IMR-90 (cell line): ENCODE measurements at regions not wholly inside any gene's neighbourhood (a gene's known extent, or its start where the extent isn't known, plus 50 kb on each side); places are given as distances from the start of the nearest gene placed in this dataset.

Source experiments
- ATAC-seq: fragments of 200-7000 bp; cut with Tn5 transposase; 2 replicates; pipeline ENCODE4 v1.9.1; 2020; ENCODE audit warnings: low read depth, mild to moderate bottlenecking, moderate library complexity
- BruUV-seq: library from RNA; stranded (reverse); fragments of 400-500 nt; replicated peaks from 2 replicates; lab custom pipeline; 2021; lab: Mats Ljungman, UMichigan
- CTCF ChIA-PET: fragments of 300-600 bp; formaldehyde crosslinking; extraction: SDS; loops from one replicate; lab custom pipeline; 2021; ENCODE audit warnings: antibody characterized with exemption; lab: Yijun Ruan, JAX
- POLR2A ChIA-PET: fragments of 300-600 bp; sonication (Branson Sonifier 250); formaldehyde crosslinking; loops from one replicate; lab custom pipeline; 2022; ENCODE audit warnings: antibody characterized with exemption; ENCODE audit not compliant: unreplicated experiment; lab: Charles Lee
- DNase-seq: peaks from one replicate; pipeline ENCODE4 v3.0.0; 2013
- H2AFZ ChIP-seq: replicated peaks from 2 replicates; pipeline ENCODE3; 2013; ENCODE audit warnings: low read length, mild to moderate bottlenecking; ENCODE audit not compliant: poor library complexity
- H2AK5ac ChIP-seq: 2 replicates; pipeline ENCODE4 v1.6.1; 2013; ENCODE audit warnings: low read depth, low read length, inconsistent platforms
- H2AK9ac ChIP-seq: replicated peaks from 2 replicates; pipeline ENCODE3; 2013; ENCODE audit warnings: mild to moderate bottlenecking, low read depth, low read length, moderate library complexity; ENCODE audit not compliant: poor library complexity
- H2BK120ac ChIP-seq: 2 replicates; pipeline ENCODE4 v1.6.1; 2013; ENCODE audit warnings: low read depth, low read length, inconsistent platforms
- H2BK15ac ChIP-seq: 3 replicates; pipeline ENCODE4 v1.6.1; 2013; ENCODE audit warnings: low read depth, low read length, inconsistent platforms
- H2BK20ac ChIP-seq: 2 replicates; pipeline ENCODE4 v1.6.1; 2013; ENCODE audit warnings: low read depth, mild to moderate bottlenecking, inconsistent platforms, low read length, moderate library complexity
- H2BK5ac ChIP-seq: 2 replicates; pipeline ENCODE4 v1.6.1; 2013; ENCODE audit warnings: mild to moderate bottlenecking, low read depth, low read length, inconsistent platforms; ENCODE audit not compliant: poor library complexity, severe bottlenecking
- H3K14ac ChIP-seq: replicated peaks from 2 replicates; pipeline ENCODE4 v1.6.1; 2013; ENCODE audit warnings: low read depth, low read length, inconsistent platforms
- H3K18ac ChIP-seq: 2 replicates; pipeline ENCODE4 v1.6.1; 2013; ENCODE audit warnings: low read depth, low read length, control low read depth
- H3K23ac ChIP-seq: 2 replicates; pipeline ENCODE4 v1.6.1; 2013; ENCODE audit warnings: low read depth, low read length, inconsistent platforms
- H3K27ac ChIP-seq: 2 replicates; pipeline ENCODE4 v1.5.1; 2013; ENCODE audit warnings: mild to moderate bottlenecking, control low read depth, low read length; ENCODE audit not compliant: insufficient read depth
- H3K27me3 ChIP-seq: 2 replicates; pipeline ENCODE4 v1.6.1; 2013; ENCODE audit warnings: low read length; ENCODE audit not compliant: control insufficient read depth, insufficient read depth
- H3K36me3 ChIP-seq: 2 replicates; pipeline ENCODE4 v1.6.1; 2013; ENCODE audit warnings: low read length, mixed read lengths; ENCODE audit not compliant: control insufficient read depth, insufficient read depth
- H3K4ac ChIP-seq: 2 replicates; pipeline ENCODE4 v1.6.1; 2013; ENCODE audit warnings: low read depth, low read length, inconsistent platforms
- H3K4me1 ChIP-seq: 2 replicates; pipeline ENCODE4 v1.6.1; 2013; ENCODE audit warnings: low read length, mixed read lengths; ENCODE audit not compliant: control insufficient read depth, insufficient read depth
- H3K4me2 ChIP-seq: 2 replicates; pipeline ENCODE4 v1.6.1; 2013; ENCODE audit warnings: low read depth, mild to moderate bottlenecking, control low read depth, low read length, moderate library complexity
- H3K4me3 ChIP-seq: 2 replicates; pipeline ENCODE4 v1.5.1; 2013; ENCODE audit warnings: low read depth, mild to moderate bottlenecking, control low read depth, low read length, moderate library complexity; ENCODE audit not compliant: insufficient read depth
- H3K56ac ChIP-seq: 2 replicates; pipeline ENCODE4 v1.6.1; 2013; ENCODE audit warnings: low read length, inconsistent platforms; ENCODE audit not compliant: insufficient read depth; ENCODE audit errors: extremely low read depth
- H3K79me1 ChIP-seq, 2 experiments: 2 replicates each; pipeline ENCODE4 v1.6.1; 2013; ENCODE audit warnings: low read length in 2 of 2, inconsistent platforms in 1 of 2, low read depth in 1 of 2
- H3K9ac ChIP-seq: 2 replicates; pipeline ENCODE4 v1.6.1; 2013; ENCODE audit warnings: low read depth, low read length, control low read depth
- H3K9me1 ChIP-seq: 2 replicates; pipeline ENCODE4 v1.6.1; 2013; ENCODE audit warnings: low read length, inconsistent platforms; ENCODE audit not compliant: insufficient read depth
- H3K9me3 ChIP-seq: 2 replicates; pipeline ENCODE4 v1.6.1; 2013; ENCODE audit warnings: low read length; ENCODE audit not compliant: control insufficient read depth, insufficient read depth
- H4K20me1 ChIP-seq: 2 replicates; pipeline ENCODE4 v1.6.1; 2013; ENCODE audit warnings: low read length, inconsistent platforms; ENCODE audit not compliant: insufficient read depth
- H4K5ac ChIP-seq: 2 replicates; pipeline ENCODE4 v1.6.1; 2013; ENCODE audit warnings: mild to moderate bottlenecking, low read depth, low read length, control low read depth
- H4K8ac ChIP-seq, 2 experiments: 2 replicates each; pipeline ENCODE4 v1.6.1; 2013; ENCODE audit warnings: low read depth in 2 of 2, low read length in 2 of 2, control low read depth in 1 of 2, inconsistent platforms in 1 of 2
- H4K91ac ChIP-seq: 2 replicates; pipeline ENCODE4 v1.6.1; 2013; ENCODE audit warnings: low read depth, low read length, inconsistent platforms; ENCODE audit not compliant: insufficient read depth
- CEBPB ChIP-seq: IDR thresholded peaks from 2 replicates; pipeline ENCODE4 v1.6.1; 2012; ENCODE audit warnings: low read depth, low read length, improper control_type of control experiment
- MAZ ChIP-seq: IDR thresholded peaks from 2 replicates; pipeline ENCODE4 v1.6.1; 2012; ENCODE audit warnings: low read depth, mild to moderate bottlenecking, low read length, improper control_type of control experiment, moderate library complexity, borderline replicate concordance
- MXI1 ChIP-seq: IDR thresholded peaks from 2 replicates; pipeline ENCODE4 v1.6.1; 2012; ENCODE audit warnings: low read depth, mild to moderate bottlenecking, low read length, moderate library complexity, borderline replicate concordance
- RCOR1 ChIP-seq: IDR thresholded peaks from 2 replicates; pipeline ENCODE4 v1.6.1; 2012; ENCODE audit warnings: mild to moderate bottlenecking, low read length, improper control_type of control experiment; ENCODE audit not compliant: insufficient replicate concordance
- SMC3 ChIP-seq: fragments of 150-350 bp; IDR thresholded peaks from 2 replicates; pipeline ENCODE4 v1.6.1; 2016; ENCODE audit warnings: low read depth, mild to moderate bottlenecking, antibody characterized with exemption, low read length, moderate library complexity
- WGBS, 2 experiments: methylation state at CpG; one replicate each; pipeline versions ENCODE4 v1.1.5 to v1.1.7; 2013; ENCODE audit warnings: missing lambda C conversion rate in 2 of 2; ENCODE audit not compliant: insufficient read length in 1 of 2; ENCODE audit errors: extremely low coverage in 2 of 2; 5-methylcytosine and 5-hydroxymethylcytosine counted together
- dilution Hi-C: fragments of 300-500 bp; cut with HindIII; formaldehyde crosslinking; loops from one replicate; pipeline ENCODE4 v1.14.3; 2018; ENCODE audit warnings: low sequenced_read_pairs; ENCODE audit not compliant: unreplicated experiment
- in situ Hi-C: fragments of 300-500 bp; cut with MboI; formaldehyde crosslinking; loops from 3 replicates; pipeline ENCODE4 v1.14.3; 2019; ENCODE audit warnings: low sequenced_read_pairs, inconsistent platforms, mixed read lengths
- intact Hi-C: fragments of 100-400 bp; cut with micrococcal nuclease; formaldehyde crosslinking; loops from 2 replicates; pipeline ENCODE4 v1.10.0; 2022

- Histone ChIP-seq H3K23ac (no peak overlapping the region), H3K14ac (no peak overlapping the region), H3K4me3 (no peak overlapping the region), H3K4me1 (no peaks in the 10 kb centered on the region), H4K91ac (no peak overlapping the region), H3K27ac (no peak overlapping the region), H2BK5ac (no peak overlapping the region), H3K4me2 (no peak overlapping the region), H2BK20ac (no peak overlapping the region), H2BK120ac (no peak overlapping the region), H3K9me3 (no peaks in the 10 kb centered on the region), H3K27me3 (no peaks in the 10 kb centered on the region), H2BK15ac (no peak overlapping the region), H3K79me1 (no peaks in the 10 kb centered on the region), H3K36me3 (no peaks in the 10 kb centered on the region), H3K56ac (no peak overlapping the region), H4K5ac (no peak overlapping the region), H4K8ac (no peak overlapping the region), H2AK9ac (no peak overlapping the region), H3K9ac (no peak overlapping the region), H2AK5ac (no peak overlapping the region), H4K20me1 (no peaks in the 10 kb centered on the region), H2AFZ (no peak overlapping the region), H3K4ac (no peak overlapping the region), H3K18ac (no peak overlapping the region), H3K9me1 (no peaks in the 10 kb centered on the region)
- dilution Hi-C loops: no loop called here
- in situ Hi-C loops: no loop called here
- ChIA-PET CTCF (interaction anchor here (0.7 kb wide), 1 partner anchor 290 kb away, joined by 3 read pairs; no protein-coding TSS in a partner anchor), POLR2A (no interaction called here)
- BruUV-seq: no TSS peak
- intact Hi-C loops: no loop called here
- DNase-seq: no peak
- TF ChIP-seq MXI1 (no peak), MAZ (no peak), SMC3 (no peak), RCOR1 (no peak), CEBPB (no peak)
- WGBS, 2 experiments: no CpG with 5 or more reads among the region's 1 CpG
- no peak for ATAC-seq
These were observed 232.1 kb upstream of the ADAMTS9 start for GRCh38 chr3:64919934-64920333.
